ENCODE measurements at regions not wholly inside any gene's neighbourhood (a gene's known extent, or its start where the extent isn't known, plus 50 kb on each side); places are given as distances from the start of the nearest gene placed in this dataset.

GRCh38 chr2:200189964-200190363, 116.5 kb upstream of the SPATS2L start:
- TF ChIP-seq POLR2A (IDR thresholded peaks at IDR 0.05) = no peak
- TF ChIP-seq, protein P1, sequence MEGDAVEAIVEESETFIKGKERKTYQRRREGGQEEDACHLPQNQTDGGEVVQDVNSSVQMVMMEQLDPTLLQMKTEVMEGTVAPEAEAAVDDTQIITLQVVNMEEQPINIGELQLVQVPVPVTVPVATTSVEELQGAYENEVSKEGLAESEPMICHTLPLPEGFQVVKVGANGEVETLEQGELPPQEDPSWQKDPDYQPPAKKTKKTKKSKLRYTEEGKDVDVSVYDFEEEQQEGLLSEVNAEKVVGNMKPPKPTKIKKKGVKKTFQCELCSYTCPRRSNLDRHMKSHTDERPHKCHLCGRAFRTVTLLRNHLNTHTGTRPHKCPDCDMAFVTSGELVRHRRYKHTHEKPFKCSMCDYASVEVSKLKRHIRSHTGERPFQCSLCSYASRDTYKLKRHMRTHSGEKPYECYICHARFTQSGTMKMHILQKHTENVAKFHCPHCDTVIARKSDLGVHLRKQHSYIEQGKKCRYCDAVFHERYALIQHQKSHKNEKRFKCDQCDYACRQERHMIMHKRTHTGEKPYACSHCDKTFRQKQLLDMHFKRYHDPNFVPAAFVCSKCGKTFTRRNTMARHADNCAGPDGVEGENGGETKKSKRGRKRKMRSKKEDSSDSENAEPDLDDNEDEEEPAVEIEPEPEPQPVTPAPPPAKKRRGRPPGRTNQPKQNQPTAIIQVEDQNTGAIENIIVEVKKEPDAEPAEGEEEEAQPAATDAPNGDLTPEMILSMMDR (IDR thresholded peaks at IDR 0.05) = no peak
